IPS-20b (cell line): ENCODE measurements at regions not wholly inside any gene's neighbourhood (a gene's known extent, or its start where the extent isn't known, plus 50 kb on each side); places are given as distances from the start of the nearest gene placed in this dataset.

Source experiments
- H3K27ac ChIP-seq: one replicate; pipeline ENCODE4 v1.5.1; 2013; ENCODE audit warnings: low read length
- H3K27me3 ChIP-seq: 2 replicates; pipeline ENCODE4 v1.6.1; 2013; ENCODE audit warnings: mild to moderate bottlenecking, low read length, inconsistent platforms; ENCODE audit not compliant: insufficient read depth
- H3K36me3 ChIP-seq: 2 replicates; pipeline ENCODE4 v1.6.1; 2013; ENCODE audit warnings: low read depth, mild to moderate bottlenecking, inconsistent platforms, low read length, moderate library complexity; ENCODE audit not compliant: insufficient read depth
- H3K4me1 ChIP-seq: 2 replicates; pipeline ENCODE4 v1.6.1; 2013; ENCODE audit warnings: mild to moderate bottlenecking, control low read depth, inconsistent platforms, low read length, moderate library complexity; ENCODE audit not compliant: insufficient read depth
- H3K4me3 ChIP-seq: 2 replicates; pipeline ENCODE4 v1.5.1; 2013; ENCODE audit warnings: mild to moderate bottlenecking, low read length, inconsistent platforms
- H3K9ac ChIP-seq: 2 replicates; pipeline ENCODE4 v1.6.1; 2013; ENCODE audit warnings: low read depth, mild to moderate bottlenecking, inconsistent platforms, low read length, moderate library complexity
- H3K9me3 ChIP-seq: 2 replicates; pipeline ENCODE4 v1.6.1; 2013; ENCODE audit warnings: mild to moderate bottlenecking, low read depth, low read length, inconsistent platforms; ENCODE audit not compliant: insufficient read depth

DNA sequence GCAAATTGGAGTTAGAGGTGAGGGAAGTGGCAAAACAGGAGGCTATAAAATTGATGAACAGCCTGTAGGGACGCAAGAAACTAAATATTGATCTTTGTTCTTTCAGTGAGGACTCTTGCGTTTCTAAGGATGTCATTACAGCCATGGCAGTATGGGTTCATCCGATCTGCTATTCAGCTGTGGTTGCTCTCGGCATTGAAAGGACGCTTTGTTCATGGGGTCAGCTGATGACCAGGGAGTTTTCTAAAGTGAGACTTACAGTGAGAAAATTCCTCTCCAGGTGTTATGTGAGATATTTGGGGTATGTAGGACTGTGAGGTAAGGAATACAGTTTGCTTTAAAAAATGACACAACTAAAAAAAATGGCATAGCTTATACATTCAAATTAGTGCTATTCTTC lies 52.7 kb upstream of the PELI1 start:
- Histone ChIP-seq H3K9ac (no peak overlapping the region), H3K27me3 (no peaks in the 10 kb centered on the region), H3K9me3 (no peaks in the 10 kb centered on the region), H3K4me1 (0 out of 2 replicates have a peak, but pooled peaks cover 8% of the 10 kb centered on the region), H3K36me3 (no peaks in the 10 kb centered on the region), H3K4me3 (no peak overlapping the region), H3K27ac (no peak overlapping the region)

- H3K9ac ChIP-seq = no peak overlapping the region
- no peaks in the 10 kb centered on the region for H3K9me3 ChIP-seq
- H3K36me3 ChIP-seq = no peaks in the 10 kb centered on the region
- peaks cover 19% of the 10 kb centered on the region; the same call in 1 of the 2 replicates for H3K4me1 ChIP-seq
- H3K4me3 ChIP-seq = no peak overlapping the region
- no peak overlapping the region for H3K27ac ChIP-seq
- H3K27me3 ChIP-seq = no peaks in the 10 kb centered on the region
Observed at GRCh38 chr2:64201151-64201550, 56.9 kb upstream of the PELI1 start.

- Histone ChIP-seq H3K27ac (no peak overlapping the region), H3K4me3 (no peak overlapping the region), H3K9ac (no peak overlapping the region)
Observed at GRCh38 chr2:64202206-64202845, 58.1 kb upstream of the PELI1 start.

DNA sequence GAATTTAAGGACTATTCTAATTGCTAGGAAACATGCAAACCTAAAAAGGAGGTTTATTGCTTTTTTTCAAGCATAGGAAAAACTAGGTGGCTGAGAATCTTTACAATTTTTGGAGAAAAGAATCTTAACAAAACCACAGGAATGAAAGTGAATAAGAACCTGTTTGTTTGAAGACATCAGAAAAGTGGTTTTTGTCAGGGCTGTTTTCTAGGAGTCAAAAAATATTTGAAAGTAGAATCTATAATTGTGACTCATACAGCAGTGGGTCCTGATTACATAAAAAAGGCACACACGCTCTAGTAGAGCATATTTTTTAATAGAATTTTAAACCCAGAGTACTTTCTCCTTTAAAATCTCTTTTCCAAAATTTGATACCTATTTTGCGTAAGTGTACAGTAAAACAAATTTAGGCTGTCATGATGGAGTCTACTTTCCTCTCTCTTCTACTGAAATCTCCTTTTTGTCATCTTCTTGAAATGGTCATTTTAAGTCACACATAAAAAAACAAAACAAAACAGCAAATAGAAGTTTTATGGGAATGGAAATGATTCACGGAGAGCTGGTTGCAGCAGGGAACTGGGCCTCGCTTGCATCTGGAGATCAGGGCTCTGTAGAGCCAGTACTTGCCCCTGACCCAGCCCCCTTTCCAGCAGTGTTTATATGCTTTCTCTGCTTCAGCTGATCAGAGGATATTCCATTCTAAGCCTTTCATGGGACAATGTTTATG lies 59.1 kb upstream of the PELI1 start:
- Histone ChIP-seq H3K9ac (no peak overlapping the region; the same call in 1 of the 2 replicates), H3K27me3 (no peaks in the 10 kb centered on the region), H3K27ac (no peak overlapping the region)

More at GRCh38 chr2:64202206-64202845, 58.1 kb upstream of the PELI1 start:
- peaks cover 14% of the 10 kb centered on the region; the same call in 1 of the 2 replicates for H3K4me1 ChIP-seq
- no peaks in the 10 kb centered on the region for H3K27me3 ChIP-seq
- H3K9me3 ChIP-seq = no peaks in the 10 kb centered on the region
- H3K36me3 ChIP-seq = no peaks in the 10 kb centered on the region

DNA sequence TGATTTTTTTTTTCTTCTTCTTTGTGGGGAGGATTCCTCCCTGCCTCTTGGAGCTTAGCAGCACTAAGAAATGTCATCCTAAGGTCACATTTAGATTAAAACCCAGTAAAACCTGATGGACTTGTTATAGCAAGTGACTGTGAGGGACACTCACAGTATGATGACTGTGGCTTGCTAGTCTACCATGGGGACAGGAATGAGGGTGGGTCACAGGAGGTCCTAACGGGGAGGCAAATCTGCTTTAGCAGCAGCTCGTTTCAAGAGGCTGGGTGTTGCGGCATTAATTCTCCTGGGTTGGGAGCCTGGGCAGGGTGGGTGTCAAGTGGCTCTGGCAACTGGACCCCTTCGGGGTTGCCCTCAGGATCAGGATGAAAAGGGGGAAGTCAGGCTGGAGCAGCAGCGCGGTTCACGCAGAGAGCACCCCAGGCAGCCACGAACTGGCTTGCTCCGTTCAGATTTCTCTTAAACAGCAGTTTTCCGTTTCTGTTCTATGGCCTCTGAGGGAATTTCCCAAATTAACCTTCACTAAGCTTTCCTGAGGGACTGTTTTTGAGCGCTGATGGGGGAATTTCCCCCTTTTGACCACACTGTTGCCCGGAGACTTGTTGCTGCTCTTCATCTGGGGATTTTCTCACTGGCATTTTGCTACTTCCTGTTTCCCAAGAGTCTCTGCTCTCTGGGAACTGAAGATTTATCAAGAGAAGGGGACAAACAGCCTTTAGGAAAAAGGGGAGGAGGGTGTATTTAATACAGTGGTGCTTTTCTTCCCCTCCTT lies 59.8 kb upstream of the PELI1 start:
- no peak overlapping the region for H3K27ac ChIP-seq
- H3K9me3 ChIP-seq = no peaks in the 10 kb centered on the region
- H3K4me1 ChIP-seq = peaks cover 14% of the 10 kb centered on the region; the same call in 1 of the 2 replicates
- no peaks in the 10 kb centered on the region for H3K27me3 ChIP-seq
- peak overlapping the region; percentile 23; the same call in 1 of the 2 replicates for H3K4me3 ChIP-seq
- H3K9ac ChIP-seq = peak overlapping the region; percentile 22; the same call in 1 of the 2 replicates
- no peaks in the 10 kb centered on the region for H3K36me3 ChIP-seq

More for the DNA sequence above, 59.1 kb upstream of the PELI1 start:
- no peaks in the 10 kb centered on the region for H3K9me3 ChIP-seq
- no peaks in the 10 kb centered on the region for H3K36me3 ChIP-seq
- H3K4me3 ChIP-seq = peak overlapping the region; percentile 23; the same call in 1 of the 2 replicates
- H3K4me1 ChIP-seq = peaks cover 14% of the 10 kb centered on the region; the same call in 1 of the 2 replicates

DNA sequence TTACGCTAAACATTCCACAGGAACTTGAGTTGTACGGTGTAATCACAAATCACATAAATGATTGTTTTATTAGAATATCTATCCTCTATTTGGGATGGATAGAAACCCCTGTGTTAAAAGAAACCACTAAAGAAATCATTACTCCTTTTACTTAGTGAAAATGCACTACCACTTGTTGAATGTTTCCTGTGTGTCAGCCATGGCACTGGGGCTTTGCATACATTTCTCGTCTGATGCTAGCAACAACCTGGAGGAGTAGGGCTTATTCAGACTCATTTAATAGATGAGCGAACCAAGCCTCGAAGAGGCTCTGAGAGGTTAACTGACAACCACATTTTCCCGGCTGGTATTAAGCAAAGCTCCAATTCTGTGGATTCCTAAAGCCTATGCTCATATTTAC lies 60.5 kb upstream of the PELI1 start:
- Histone ChIP-seq H3K36me3 (no peaks in the 10 kb centered on the region), H3K4me3 (no peak overlapping the region), H3K27ac (no peak overlapping the region), H3K27me3 (no peaks in the 10 kb centered on the region), H3K9me3 (no peaks in the 10 kb centered on the region), H3K4me1 (peaks cover 14% of the 10 kb centered on the region; the same call in 1 of the 2 replicates), H3K9ac (peak overlapping the region; percentile 22; the same call in 1 of the 2 replicates)

GRCh38 chr2:64205415-64205814 lies 61.2 kb upstream of the PELI1 start:
- Histone ChIP-seq H3K9ac (no peak overlapping the region), H3K27me3 (no peaks in the 10 kb centered on the region), H3K4me3 (no peak overlapping the region), H3K9me3 (no peaks in the 10 kb centered on the region), H3K4me1 (peaks cover 14% of the 10 kb centered on the region; the same call in 1 of the 2 replicates), H3K27ac (no peak overlapping the region), H3K36me3 (no peaks in the 10 kb centered on the region)

- no peaks in the 10 kb centered on the region for H3K27me3 ChIP-seq
- no peak overlapping the region for H3K4me3 ChIP-seq
- H3K9me3 ChIP-seq = no peaks in the 10 kb centered on the region
- H3K9ac ChIP-seq = no peak overlapping the region
- H3K36me3 ChIP-seq = no peaks in the 10 kb centered on the region
- H3K27ac ChIP-seq = no peak overlapping the region
- H3K4me1 ChIP-seq = peaks cover 19% of the 10 kb centered on the region
Observed at GRCh38 chr2:64207573-64207972, 63.4 kb upstream of the PELI1 start.

DNA sequence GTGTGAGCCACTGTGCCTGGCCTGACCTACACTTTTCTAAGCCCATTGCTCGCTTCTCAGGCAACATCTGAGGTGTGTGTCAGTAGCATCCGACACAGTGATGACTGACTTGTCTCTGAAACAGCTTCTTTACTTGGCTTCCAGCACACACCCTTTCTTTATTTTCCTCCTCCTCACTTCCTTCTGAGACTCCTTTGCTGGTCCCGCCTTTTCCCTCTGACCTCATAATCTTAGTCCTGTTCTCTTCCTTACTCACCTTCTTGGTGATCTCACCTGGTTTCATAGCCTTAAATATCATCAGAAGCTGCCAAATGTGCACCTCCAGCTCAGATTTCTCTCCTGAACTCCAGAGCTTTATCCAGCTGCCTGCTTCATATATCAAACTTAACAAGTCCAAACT lies 66.6 kb upstream of the PELI1 start:
- no peak overlapping the region for H3K4me3 ChIP-seq
- no peak overlapping the region for H3K9ac ChIP-seq
- no peaks in the 10 kb centered on the region for H3K27me3 ChIP-seq
- no peaks in the 10 kb centered on the region for H3K9me3 ChIP-seq
- no peak overlapping the region for H3K27ac ChIP-seq
- H3K4me1 ChIP-seq = peaks cover 22% of the 10 kb centered on the region
- no peaks in the 10 kb centered on the region for H3K36me3 ChIP-seq

GRCh38 chr2:64211276-64211921 lies 67.2 kb upstream of the PELI1 start:
- H3K27me3 ChIP-seq = no peaks in the 10 kb centered on the region
- H3K36me3 ChIP-seq = no peaks in the 10 kb centered on the region
- peaks cover 22% of the 10 kb centered on the region for H3K4me1 ChIP-seq
- H3K27ac ChIP-seq = no peak overlapping the region
- H3K9ac ChIP-seq = no peak overlapping the region
- H3K4me3 ChIP-seq = no peak overlapping the region
- H3K9me3 ChIP-seq = no peaks in the 10 kb centered on the region

DNA sequence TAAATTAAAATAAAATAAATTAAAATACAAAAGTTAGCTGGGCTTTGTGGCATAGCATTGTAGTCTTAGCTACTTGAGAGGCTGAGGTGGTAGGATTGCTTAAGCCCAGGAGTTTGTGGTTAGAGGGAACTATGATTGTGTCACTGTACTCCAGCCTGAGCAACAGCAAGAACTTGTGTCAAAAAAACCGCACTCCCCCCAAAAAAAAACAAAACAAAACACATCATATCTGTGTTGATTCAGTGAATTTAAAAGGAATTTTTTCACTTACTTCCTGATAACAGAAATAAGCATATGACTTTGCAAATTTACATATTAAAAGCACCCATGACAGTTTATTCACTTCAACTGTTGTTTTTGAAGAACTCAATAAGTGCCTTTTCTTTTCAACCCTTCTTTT lies 68.1 kb upstream of the PELI1 start:
- Histone ChIP-seq H3K4me3 (no peak overlapping the region), H3K9me3 (no peaks in the 10 kb centered on the region), H3K9ac (no peak overlapping the region), H3K4me1 (peaks cover 22% of the 10 kb centered on the region), H3K36me3 (no peaks in the 10 kb centered on the region), H3K27ac (no peak overlapping the region), H3K27me3 (no peaks in the 10 kb centered on the region)
